K562 (cell line): ENCODE measurements at regions not wholly inside any gene's neighbourhood (a gene's known extent, or its start where the extent isn't known, plus 50 kb on each side); places are given as distances from the start of the nearest gene placed in this dataset.

Experiments used
- ATAC-seq: fragments of 200-7000 bp; cut with Tn5 transposase; 3 replicates; pipeline ENCODE4 v1.9.1; 2020; ENCODE audit warnings: moderate library complexity
- BruUV-seq: library from RNA; stranded (reverse); fragments of 400-500 nt; replicated peaks from 2 replicates; lab custom pipeline; 2021; lab: Mats Ljungman, UMichigan
- CTCF ChIA-PET: fragments of 300-600 bp; formaldehyde crosslinking; extraction: SDS; loops from one replicate; lab custom pipeline; 2021; ENCODE audit warnings: low intra/inter-chr PET ratio; lab: Yijun Ruan, JAX
- POLR2A ChIA-PET: fragments of 300-600, 350-650 bp; sonication (Branson Sonifier 250); formaldehyde crosslinking; extraction: SDS; loops from one replicate; lab custom pipeline; 2021; ENCODE audit warnings: antibody characterized with exemption, inconsistent platforms; lab: Yijun Ruan, JAX
- DNase-seq, 4 experiments: peaks; one replicate each; pipeline versions ENCODE4 v3.0.0 to v3.0.0-alpha.2; 2011 to 2018; ENCODE audit warnings: low spot score in 3 of 4, mixed read lengths in 3 of 4; ENCODE audit errors: extremely low read depth in 1 of 4
- FAIRE-seq: peaks from 2 replicates; lab custom pipeline; 2011; peaks lifted over from hg19 to GRCh38; lab: Jason Lieb, UNC
- H2AFZ ChIP-seq: 2 replicates; pipeline ENCODE4 v1.6.0; 2011; ENCODE audit warnings: low read depth, low read length, control low read depth, inconsistent platforms
- H3K27ac ChIP-seq: fragments of 200-600 bp; 3 replicates; pipeline ENCODE4 v1.8.0; 2011; ENCODE audit warnings: low read depth, mild to moderate bottlenecking, control low read depth, inconsistent platforms, low read length, moderate library complexity, mixed read lengths; ENCODE audit errors: extremely low read depth
- H3K27me3 ChIP-seq, 2 experiments: fragments of 300-600 bp in 1 of 2; 2 replicates in 1 of 2; 3 replicates in 1 of 2; pipeline versions ENCODE4 v1.6.0 to v1.8.0; 2011; ENCODE audit warnings: inconsistent platforms in 2 of 2, low read length in 2 of 2, mild to moderate bottlenecking in 1 of 2, mixed read lengths in 1 of 2, moderate library complexity in 1 of 2; ENCODE audit not compliant: control insufficient read depth in 2 of 2, insufficient read depth in 2 of 2
- H3K36me3 ChIP-seq: fragments of 300-600 bp; 3 replicates; pipeline ENCODE4 v1.8.0; 2011; ENCODE audit warnings: mild to moderate bottlenecking, low read length, inconsistent platforms; ENCODE audit not compliant: control insufficient read depth, insufficient read depth
- H3K4me1 ChIP-seq, 2 experiments: fragments of 200-600 bp in 1 of 2; replicated peaks in 1 of 2; 2 replicates in 1 of 2; 3 replicates in 1 of 2; pipeline versions ENCODE4 v1.5.1 to v1.8.0; 2011; ENCODE audit warnings: inconsistent platforms in 2 of 2, low read length in 2 of 2, mild to moderate bottlenecking in 1 of 2, mixed read lengths in 1 of 2, moderate library complexity in 1 of 2; ENCODE audit not compliant: control insufficient read depth in 2 of 2, insufficient read depth in 2 of 2
- H3K4me2 ChIP-seq: 2 replicates; pipeline ENCODE4 v1.6.1; 2011; ENCODE audit warnings: low read length, control low read depth, inconsistent platforms, mixed read lengths; ENCODE audit not compliant: insufficient read depth
- H3K4me3 ChIP-seq: fragments of 200-600 bp; sonication (generic), shearing (Covaris generic); 2 replicates; pipeline ENCODE4 v1.5.1; 2016; ENCODE audit warnings: control low read depth, inconsistent platforms
- H3K79me2 ChIP-seq: fragments of 200-600 bp; 3 replicates; pipeline ENCODE4 v1.8.0; 2011; ENCODE audit warnings: low read length, inconsistent platforms; ENCODE audit not compliant: control insufficient read depth, insufficient read depth
- H3K9ac ChIP-seq, 2 experiments: 2 replicates each; pipeline versions ENCODE4 v1.6.0 to v1.6.1; 2011; ENCODE audit warnings: low read depth in 2 of 2, low read length in 2 of 2, control low read depth in 1 of 2, inconsistent platforms in 1 of 2, mild to moderate bottlenecking in 1 of 2, mixed read lengths in 1 of 2; ENCODE audit not compliant: insufficient read depth in 1 of 2
- H3K9me1 ChIP-seq: one replicate; pipeline ENCODE4 v1.6.0; 2011; ENCODE audit warnings: inconsistent platforms, mild to moderate bottlenecking, low read length, moderate library complexity; ENCODE audit not compliant: control insufficient read depth, insufficient read depth
- H3K9me3 ChIP-seq: replicated peaks from 2 replicates; pipeline ENCODE4 v1.5.1; 2011; ENCODE audit warnings: low read depth, low read length, inconsistent platforms; ENCODE audit not compliant: control insufficient read depth, insufficient read depth
- H4K20me1 ChIP-seq: replicated peaks from 2 replicates; pipeline ENCODE4 v1.6.1; 2011; ENCODE audit warnings: low read length, inconsistent platforms, mixed read lengths; ENCODE audit not compliant: control insufficient read depth, insufficient read depth
- BHLHE40 ChIP-seq: IDR thresholded peaks from 2 replicates; pipeline ENCODE4 v1.6.1; 2011; ENCODE audit warnings: low read length, improper control_type of control experiment
- ESRRA ChIP-seq: fragments of 450-650 bp; IDR thresholded peaks from 2 replicates; pipeline ENCODE4 v1.6.1; 2014; ENCODE audit warnings: low read depth, mild to moderate bottlenecking, moderate library complexity, borderline replicate concordance
- FOXA1 ChIP-seq: fragments of 450-650 bp; IDR thresholded peaks from 2 replicates; pipeline ENCODE4 v1.6.1; 2016; ENCODE audit warnings: mild to moderate bottlenecking, borderline replicate concordance
- FOXA3 ChIP-seq, 2 experiments: fragments of 450-650 bp in 1 of 2; sonication (generic) in 1 of 2; formaldehyde crosslinking; IDR thresholded peaks in 1 of 2; conservative IDR thresholded peaks in 1 of 2; 2 replicates each; pipeline versions ENCODE4 v1.4.0 to v1.8.0; 2020 to 2022; ENCODE audit warnings: mild to moderate bottlenecking in 2 of 2, missing genetic modification reagents in 1 of 2
- HNRNPK ChIP-seq: fragments of 200-400 bp; formaldehyde crosslinking; IDR thresholded peaks from one replicate; pipeline ENCODE4 v1.6.1; 2018; ENCODE audit warnings: mild to moderate bottlenecking, low read depth, low read length; ENCODE audit not compliant: poor library complexity, severe bottlenecking
- JUN ChIP-seq, 2 experiments: sonication (generic) in 1 of 2; formaldehyde crosslinking in 1 of 2; IDR thresholded peaks; 2 replicates each; pipeline versions ENCODE4 v1.6.1 to v1.8.0; 2012 to 2022; ENCODE audit warnings: borderline replicate concordance in 2 of 2, mild to moderate bottlenecking in 2 of 2, improper control_type of control experiment in 1 of 2, low read depth in 1 of 2, low read length in 1 of 2, missing genetic modification reagents in 1 of 2
- SPI1 ChIP-seq: IDR thresholded peaks from 2 replicates; pipeline ENCODE4 v1.6.1; 2011; ENCODE audit warnings: low read depth, low read length, control low read depth, borderline replicate concordance
- WGBS: fragments of 100-300 bp; shearing (Covaris generic); methylation state at CpG from one replicate; pipeline ENCODE4 v1.1.6; 2016; ENCODE audit warnings: low coverage, mixed read lengths; ENCODE audit not compliant: insufficient coverage; ENCODE audit errors: missing lambda C conversion rate; 5-methylcytosine and 5-hydroxymethylcytosine counted together
- in situ Hi-C: fragments of 300-500 bp; cut with MboI; formaldehyde crosslinking; loops from 4 replicates; pipeline ENCODE4 v1.15.0; 2018; ENCODE audit warnings: inconsistent platforms, mixed read lengths
- intact Hi-C: fragments of 100-400 bp; cut with micrococcal nuclease; formaldehyde crosslinking; loops from 2 replicates; pipeline ENCODE4 v1.14.2; 2022
- TF ChIP-seq, protein P1 (sequence below), 2 experiments: fragments of 450-650 bp in 1 of 2; sonication (generic) in 1 of 2; formaldehyde crosslinking in 1 of 2; IDR thresholded peaks; 2 replicates each; pipeline versions ENCODE4 v1.7.1 to v1.9.0; 2016 to 2022; ENCODE audit warnings: inconsistent platforms in 1 of 2, mild to moderate bottlenecking in 1 of 2, missing genetic modification reagents in 1 of 2
- TF ChIP-seq, protein P2 (sequence below): IDR thresholded peaks from 3 replicates; pipeline ENCODE4 v1.6.1; 2011; ENCODE audit warnings: borderline replicate concordance, mild to moderate bottlenecking; ENCODE audit not compliant: insufficient read length, insufficient read depth

DNA sequence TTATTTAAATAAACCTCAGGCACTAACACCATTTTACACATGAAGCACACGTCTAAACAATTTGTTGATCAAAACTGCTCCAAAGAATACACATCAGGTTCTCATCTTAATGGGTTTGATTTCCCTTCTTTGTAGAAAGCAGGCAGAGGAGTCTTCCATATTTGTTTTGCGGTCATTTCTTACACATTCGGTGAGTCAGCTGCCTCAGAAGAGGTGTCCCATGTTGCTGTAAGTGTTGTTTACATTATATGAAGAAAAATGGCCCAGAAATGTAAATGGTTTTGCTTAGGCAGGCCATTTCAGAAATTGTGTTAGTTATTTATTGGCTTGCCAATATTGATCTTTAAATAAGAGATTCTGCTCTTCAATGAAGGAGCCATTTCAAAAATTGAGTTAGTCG, 325.8 kb downstream of the TENT4A start:
- Histone ChIP-seq H3K4me2 (no peak overlapping the region), H3K9me3 (no peaks in the 10 kb centered on the region), H3K79me2 (no peaks in the 10 kb centered on the region), H3K27ac (no peak overlapping the region), H3K27me3 (no peaks in the 10 kb centered on the region), H3K36me3 (no peaks in the 10 kb centered on the region), H2AFZ (no peak overlapping the region), H3K9ac (no peak overlapping the region), H3K4me3 (no peak overlapping the region), H3K9me1 (no peaks in the 10 kb centered on the region), H4K20me1 (no peaks in the 10 kb centered on the region), H3K4me1 (no peaks in the 10 kb centered on the region)
- DNase-seq: no peak
- intact Hi-C loops: no loop called here
- no TSS peak for BruUV-seq
- ChIA-PET CTCF (no interaction called here), POLR2A (no interaction called here)
- in situ Hi-C loops: no loop called here
- FAIRE-seq: no peak
- no peak for ATAC-seq
- TF ChIP-seq, protein P1, sequence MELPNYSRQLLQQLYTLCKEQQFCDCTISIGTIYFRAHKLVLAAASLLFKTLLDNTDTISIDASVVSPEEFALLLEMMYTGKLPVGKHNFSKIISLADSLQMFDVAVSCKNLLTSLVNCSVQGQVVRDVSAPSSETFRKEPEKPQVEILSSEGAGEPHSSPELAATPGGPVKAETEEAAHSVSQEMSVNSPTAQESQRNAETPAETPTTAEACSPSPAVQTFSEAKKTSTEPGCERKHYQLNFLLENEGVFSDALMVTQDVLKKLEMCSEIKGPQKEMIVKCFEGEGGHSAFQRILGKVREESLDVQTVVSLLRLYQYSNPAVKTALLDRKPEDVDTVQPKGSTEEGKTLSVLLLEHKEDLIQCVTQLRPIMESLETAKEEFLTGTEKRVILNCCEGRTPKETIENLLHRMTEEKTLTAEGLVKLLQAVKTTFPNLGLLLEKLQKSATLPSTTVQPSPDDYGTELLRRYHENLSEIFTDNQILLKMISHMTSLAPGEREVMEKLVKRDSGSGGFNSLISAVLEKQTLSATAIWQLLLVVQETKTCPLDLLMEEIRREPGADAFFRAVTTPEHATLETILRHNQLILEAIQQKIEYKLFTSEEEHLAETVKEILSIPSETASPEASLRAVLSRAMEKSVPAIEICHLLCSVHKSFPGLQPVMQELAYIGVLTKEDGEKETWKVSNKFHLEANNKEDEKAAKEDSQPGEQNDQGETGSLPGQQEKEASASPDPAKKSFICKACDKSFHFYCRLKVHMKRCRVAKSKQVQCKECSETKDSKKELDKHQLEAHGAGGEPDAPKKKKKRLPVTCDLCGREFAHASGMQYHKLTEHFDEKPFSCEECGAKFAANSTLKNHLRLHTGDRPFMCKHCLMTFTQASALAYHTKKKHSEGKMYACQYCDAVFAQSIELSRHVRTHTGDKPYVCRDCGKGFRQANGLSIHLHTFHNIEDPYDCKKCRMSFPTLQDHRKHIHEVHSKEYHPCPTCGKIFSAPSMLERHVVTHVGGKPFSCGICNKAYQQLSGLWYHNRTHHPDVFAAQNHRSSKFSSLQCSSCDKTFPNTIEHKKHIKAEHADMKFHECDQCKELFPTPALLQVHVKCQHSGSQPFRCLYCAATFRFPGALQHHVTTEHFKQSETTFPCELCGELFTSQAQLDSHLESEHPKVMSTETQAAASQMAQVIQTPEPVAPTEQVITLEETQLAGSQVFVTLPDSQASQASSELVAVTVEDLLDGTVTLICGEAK (IDR thresholded peaks at IDR 0.05): no peak
- TF ChIP-seq, protein P1 (CRISPR knock-in tag; IDR thresholded peaks at IDR 0.05): no peak
- TF ChIP-seq FOXA3 (CRISPR knock-in tag; conservative IDR thresholded peaks at IDR 0.05 in 1 of 2, IDR thresholded peaks at IDR 0.05 in 1 of 2) (peak in 1 of 2 experiments; percentile 80; a peak in 2 of 4 replicates), JUN (IDR thresholded peaks at IDR 0.05; ENCODE audit: borderline replicate concordance, low read depth, low read length) (no peak), JUN (CRISPR knock-in tag; IDR thresholded peaks at IDR 0.05; ENCODE audit: borderline replicate concordance) (no peak), BHLHE40 (no peak), ESRRA (0 out of 2 replicates have a peak, but pooled peaks have one; percentile 13), FOXA1 (no peak), SPI1 (no peak), HNRNPK (no peak)
- TF ChIP-seq, protein P2, sequence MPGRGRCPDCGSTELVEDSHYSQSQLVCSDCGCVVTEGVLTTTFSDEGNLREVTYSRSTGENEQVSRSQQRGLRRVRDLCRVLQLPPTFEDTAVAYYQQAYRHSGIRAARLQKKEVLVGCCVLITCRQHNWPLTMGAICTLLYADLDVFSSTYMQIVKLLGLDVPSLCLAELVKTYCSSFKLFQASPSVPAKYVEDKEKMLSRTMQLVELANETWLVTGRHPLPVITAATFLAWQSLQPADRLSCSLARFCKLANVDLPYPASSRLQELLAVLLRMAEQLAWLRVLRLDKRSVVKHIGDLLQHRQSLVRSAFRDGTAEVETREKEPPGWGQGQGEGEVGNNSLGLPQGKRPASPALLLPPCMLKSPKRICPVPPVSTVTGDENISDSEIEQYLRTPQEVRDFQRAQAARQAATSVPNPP: no peak
- 1% methylated on average over 4 of the region's 4 CpGs for WGBS
